SK-N-SH (cell line): ENCODE measurements at regions not wholly inside any gene's neighbourhood (a gene's known extent, or its start where the extent isn't known, plus 50 kb on each side); places are given as distances from the start of the nearest gene placed in this dataset.

Experiments
- POLR2AphosphoS5 ChIP-seq: IDR thresholded peaks from 2 replicates; pipeline ENCODE4 v1.6.1; 2012; ENCODE audit warnings: low read depth, low read length
- RAD21 ChIP-seq: IDR thresholded peaks from 2 replicates; pipeline ENCODE4 v1.6.1; 2012; ENCODE audit warnings: mild to moderate bottlenecking, low read length
- TAF1 ChIP-seq: IDR thresholded peaks from 2 replicates; pipeline ENCODE4 v1.6.1; 2012; ENCODE audit warnings: low read depth, mild to moderate bottlenecking, low read length, moderate library complexity, borderline replicate concordance
- TCF12 ChIP-seq: IDR thresholded peaks from 2 replicates; pipeline ENCODE4 v1.4.0; 2012
- TF ChIP-seq, protein P1 (sequence below): fragments of 200-600 bp; sonication (generic); IDR thresholded peaks from 2 replicates; pipeline ENCODE4 v1.6.1; 2017; ENCODE audit warnings: antibody characterized with exemption, mild to moderate bottlenecking, moderate library complexity

DNA sequence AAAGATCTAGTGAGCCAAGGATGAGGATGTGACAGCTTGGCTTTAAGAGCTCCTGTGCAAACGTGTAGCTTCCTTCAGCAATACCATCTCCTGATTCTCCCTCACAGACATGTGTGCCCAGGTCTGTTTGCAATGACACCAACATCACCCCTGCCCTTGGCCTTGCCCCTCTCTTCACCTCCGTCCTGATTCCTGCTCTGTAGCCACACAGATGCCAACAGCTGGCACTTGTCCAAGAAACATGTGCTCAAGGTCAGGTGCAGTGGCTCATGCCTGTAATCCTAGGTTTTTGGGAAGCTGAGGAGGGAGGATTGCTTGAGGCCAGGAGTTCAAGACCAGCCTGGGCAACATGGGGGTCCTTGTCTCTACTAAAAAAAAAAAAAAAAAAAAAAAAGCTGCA, 103.8 kb upstream of the CRHR1 start:
- TF ChIP-seq POLR2AphosphoS5 (no peak), TCF12 (no peak), RAD21 (no peak), TAF1 (no peak)
- TF ChIP-seq, protein P1, sequence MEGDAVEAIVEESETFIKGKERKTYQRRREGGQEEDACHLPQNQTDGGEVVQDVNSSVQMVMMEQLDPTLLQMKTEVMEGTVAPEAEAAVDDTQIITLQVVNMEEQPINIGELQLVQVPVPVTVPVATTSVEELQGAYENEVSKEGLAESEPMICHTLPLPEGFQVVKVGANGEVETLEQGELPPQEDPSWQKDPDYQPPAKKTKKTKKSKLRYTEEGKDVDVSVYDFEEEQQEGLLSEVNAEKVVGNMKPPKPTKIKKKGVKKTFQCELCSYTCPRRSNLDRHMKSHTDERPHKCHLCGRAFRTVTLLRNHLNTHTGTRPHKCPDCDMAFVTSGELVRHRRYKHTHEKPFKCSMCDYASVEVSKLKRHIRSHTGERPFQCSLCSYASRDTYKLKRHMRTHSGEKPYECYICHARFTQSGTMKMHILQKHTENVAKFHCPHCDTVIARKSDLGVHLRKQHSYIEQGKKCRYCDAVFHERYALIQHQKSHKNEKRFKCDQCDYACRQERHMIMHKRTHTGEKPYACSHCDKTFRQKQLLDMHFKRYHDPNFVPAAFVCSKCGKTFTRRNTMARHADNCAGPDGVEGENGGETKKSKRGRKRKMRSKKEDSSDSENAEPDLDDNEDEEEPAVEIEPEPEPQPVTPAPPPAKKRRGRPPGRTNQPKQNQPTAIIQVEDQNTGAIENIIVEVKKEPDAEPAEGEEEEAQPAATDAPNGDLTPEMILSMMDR: no peak
